Thyroid gland (tissue), 4 donors: ENCODE measurements at regions not wholly inside any gene's neighbourhood (a gene's known extent, or its start where the extent isn't known, plus 50 kb on each side); places are given as distances from the start of the nearest gene placed in this dataset.
A peak's percentile ranks its signal among the peaks of the same experiment; 100 is the strongest.

Source experiments
- DNase-seq, 2 donors: peaks; one replicate each; pipeline ENCODE4 v3.0.0-alpha.2; 2019
- H3K27ac ChIP-seq, 3 donors: fragments of 200-600 bp; sonication (generic); 1 replicate in 2 of 3; 2 replicates in 1 of 3; pipeline ENCODE4 v1.5.1; 2016 to 2019; ENCODE audit warnings: mild to moderate bottlenecking in 1 of 3, moderate library complexity in 1 of 3
- H3K27me3 ChIP-seq: fragments of 200-600 bp; sonication (generic); one replicate; pipeline ENCODE4 v1.5.1; 2019
- H3K36me3 ChIP-seq, 2 donors: fragments of 200-600 bp; sonication (generic); one replicate each; pipeline ENCODE4 v1.5.1; 2016 to 2019
- H3K4me1 ChIP-seq, 2 donors: fragments of 200-600 bp; sonication (generic); one replicate each; pipeline ENCODE4 v1.5.1; 2017 to 2019
- H3K4me3 ChIP-seq, 3 donors: fragments of 200-600 bp; sonication (generic); replicated peaks in 1 of 3; 1 replicate in 2 of 3; 2 replicates in 1 of 3; pipeline ENCODE4 v1.5.1; 2016; ENCODE audit warnings: mild to moderate bottlenecking in 1 of 3
- H3K9me3 ChIP-seq: fragments of 200-600 bp; sonication (generic); one replicate; pipeline ENCODE4 v1.5.1; 2017
- POLR2A ChIP-seq, 2 donors: fragments of 450-650 bp; IDR thresholded peaks; one replicate each; pipeline ENCODE4 v1.6.1; 2017; ENCODE audit warnings: antibody characterized with exemption in 2 of 2, mild to moderate bottlenecking in 2 of 2, moderate library complexity in 1 of 2
- WGBS, 2 donors: methylation state at CpG; one replicate each; pipeline ENCODE4 v1.1.5; 2017; 5-methylcytosine and 5-hydroxymethylcytosine counted together
- intact Hi-C: fragments of 100-400 bp; cut with DNase I; formaldehyde crosslinking; loops from one replicate; pipeline ENCODE4 v1.15.1; 2023
- TF ChIP-seq, protein P1 (sequence below), 6 experiments: fragments of 200-600 bp in 3 of 6; fragments of 450-650 bp in 3 of 6; sonication (generic) in 3 of 6; IDR thresholded peaks; one replicate each; pipeline ENCODE4 v1.5.1; 2016 to 2019; ENCODE audit warnings: antibody characterized with exemption in 6 of 6, mild to moderate bottlenecking in 2 of 6, inconsistent platforms in 1 of 6, moderate library complexity in 1 of 6

DNA sequence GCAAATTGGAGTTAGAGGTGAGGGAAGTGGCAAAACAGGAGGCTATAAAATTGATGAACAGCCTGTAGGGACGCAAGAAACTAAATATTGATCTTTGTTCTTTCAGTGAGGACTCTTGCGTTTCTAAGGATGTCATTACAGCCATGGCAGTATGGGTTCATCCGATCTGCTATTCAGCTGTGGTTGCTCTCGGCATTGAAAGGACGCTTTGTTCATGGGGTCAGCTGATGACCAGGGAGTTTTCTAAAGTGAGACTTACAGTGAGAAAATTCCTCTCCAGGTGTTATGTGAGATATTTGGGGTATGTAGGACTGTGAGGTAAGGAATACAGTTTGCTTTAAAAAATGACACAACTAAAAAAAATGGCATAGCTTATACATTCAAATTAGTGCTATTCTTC is 52.7 kb upstream of the PELI1 start:
- no peak for DNase-seq
- TF ChIP-seq POLR2A (IDR thresholded peaks at IDR 0.05) = no peak
- TF ChIP-seq, protein P1, sequence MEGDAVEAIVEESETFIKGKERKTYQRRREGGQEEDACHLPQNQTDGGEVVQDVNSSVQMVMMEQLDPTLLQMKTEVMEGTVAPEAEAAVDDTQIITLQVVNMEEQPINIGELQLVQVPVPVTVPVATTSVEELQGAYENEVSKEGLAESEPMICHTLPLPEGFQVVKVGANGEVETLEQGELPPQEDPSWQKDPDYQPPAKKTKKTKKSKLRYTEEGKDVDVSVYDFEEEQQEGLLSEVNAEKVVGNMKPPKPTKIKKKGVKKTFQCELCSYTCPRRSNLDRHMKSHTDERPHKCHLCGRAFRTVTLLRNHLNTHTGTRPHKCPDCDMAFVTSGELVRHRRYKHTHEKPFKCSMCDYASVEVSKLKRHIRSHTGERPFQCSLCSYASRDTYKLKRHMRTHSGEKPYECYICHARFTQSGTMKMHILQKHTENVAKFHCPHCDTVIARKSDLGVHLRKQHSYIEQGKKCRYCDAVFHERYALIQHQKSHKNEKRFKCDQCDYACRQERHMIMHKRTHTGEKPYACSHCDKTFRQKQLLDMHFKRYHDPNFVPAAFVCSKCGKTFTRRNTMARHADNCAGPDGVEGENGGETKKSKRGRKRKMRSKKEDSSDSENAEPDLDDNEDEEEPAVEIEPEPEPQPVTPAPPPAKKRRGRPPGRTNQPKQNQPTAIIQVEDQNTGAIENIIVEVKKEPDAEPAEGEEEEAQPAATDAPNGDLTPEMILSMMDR (IDR thresholded peaks at IDR 0.05) = no peak
- intact Hi-C loops = no loop called here
- no peak overlapping the region for H3K27ac ChIP-seq
- no peaks in the 10 kb centered on the region for H3K36me3 ChIP-seq
- no peak overlapping the region for H3K4me3 ChIP-seq
- H3K9me3 ChIP-seq = no peaks in the 10 kb centered on the region
- H3K4me1 ChIP-seq = peaks cover 0 to 4% of the 10 kb centered on the region in 2 donors
- 84 to 88% methylated on average over 5 of the region's 5 CpGs for WGBS, 2 donors
- H3K27me3 ChIP-seq = no peaks in the 10 kb centered on the region

DNA sequence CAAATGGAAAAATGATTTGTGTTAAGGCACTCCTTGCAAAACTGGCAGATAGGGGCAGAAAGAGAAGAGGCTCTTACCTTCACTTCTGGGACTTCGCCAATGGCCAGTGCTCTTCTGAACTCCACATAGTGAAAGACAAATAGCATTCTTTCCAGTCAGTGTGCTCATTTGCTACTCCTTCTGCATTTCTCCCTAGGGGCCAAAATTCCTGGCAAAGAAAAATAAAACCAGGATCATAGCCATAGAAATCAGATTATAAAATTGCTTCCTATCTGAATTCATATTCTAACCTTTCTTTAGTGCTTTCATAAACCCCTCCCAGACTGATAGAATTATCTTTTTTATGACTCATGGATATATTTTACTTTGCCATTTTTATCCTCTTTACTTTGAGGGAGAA is 56.9 kb upstream of the PELI1 start:
- 68 to 71% methylated on average over 1 of the region's 1 CpG for WGBS, 2 donors
- Histone ChIP-seq H3K27ac (no peak overlapping the region), H3K9me3 (no peaks in the 10 kb centered on the region), H3K4me1 (peaks cover 0 to 16% of the 10 kb centered on the region in 2 donors), H3K4me3 (no peak overlapping the region), H3K36me3 (no peaks in the 10 kb centered on the region), H3K27me3 (no peaks in the 10 kb centered on the region)
- no peak for TF ChIP-seq POLR2A (IDR thresholded peaks at IDR 0.05)
- TF ChIP-seq, protein P1 (IDR thresholded peaks at IDR 0.05) = no peak
- peak in 1 of 2 donors; percentile 13 for DNase-seq
- intact Hi-C loops = no loop called here

DNA sequence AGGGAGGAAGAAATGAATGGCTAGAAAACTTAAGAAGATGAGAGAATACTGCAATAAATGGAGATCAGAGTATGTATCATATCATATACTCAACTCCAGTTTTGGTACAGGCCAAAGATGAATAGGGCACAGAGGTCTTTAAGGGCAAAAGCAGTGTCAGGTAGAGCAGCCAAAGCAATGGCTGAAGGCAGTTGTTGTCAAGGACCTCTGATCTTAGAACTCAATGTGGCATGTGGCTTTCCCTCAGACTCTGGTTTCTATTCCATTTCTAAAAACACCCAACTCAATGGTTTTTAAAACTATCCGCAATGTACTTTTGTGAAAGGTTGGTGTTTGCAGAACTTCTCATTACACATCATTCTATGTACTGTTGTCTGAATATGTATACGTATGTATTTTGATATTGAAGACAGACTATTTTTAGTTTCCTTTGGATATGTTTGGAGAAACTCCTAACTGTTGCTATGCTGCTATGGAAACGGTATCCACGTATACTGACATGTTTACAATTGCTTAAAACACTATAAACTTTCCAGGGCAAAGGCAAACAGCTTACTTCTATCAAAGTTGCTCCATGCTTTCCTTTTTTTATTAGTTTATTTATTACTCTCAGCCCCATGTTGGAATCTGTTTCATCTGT is 58.1 kb upstream of the PELI1 start:
- Histone ChIP-seq H3K27me3 (no peaks in the 10 kb centered on the region), H3K4me1 (peaks cover 0 to 16% of the 10 kb centered on the region in 2 donors), H3K9me3 (no peaks in the 10 kb centered on the region), H3K27ac (no peak overlapping the region), H3K36me3 (no peaks in the 10 kb centered on the region), H3K4me3 (no peak overlapping the region)
- WGBS, 2 donors = 65 to 75% methylated on average over 4 of the region's 4 CpGs
- no peak for DNase-seq
- TF ChIP-seq, protein P1 (IDR thresholded peaks at IDR 0.05) = no peak
- no peak for TF ChIP-seq POLR2A (IDR thresholded peaks at IDR 0.05)
- intact Hi-C loops = no loop called here

DNA sequence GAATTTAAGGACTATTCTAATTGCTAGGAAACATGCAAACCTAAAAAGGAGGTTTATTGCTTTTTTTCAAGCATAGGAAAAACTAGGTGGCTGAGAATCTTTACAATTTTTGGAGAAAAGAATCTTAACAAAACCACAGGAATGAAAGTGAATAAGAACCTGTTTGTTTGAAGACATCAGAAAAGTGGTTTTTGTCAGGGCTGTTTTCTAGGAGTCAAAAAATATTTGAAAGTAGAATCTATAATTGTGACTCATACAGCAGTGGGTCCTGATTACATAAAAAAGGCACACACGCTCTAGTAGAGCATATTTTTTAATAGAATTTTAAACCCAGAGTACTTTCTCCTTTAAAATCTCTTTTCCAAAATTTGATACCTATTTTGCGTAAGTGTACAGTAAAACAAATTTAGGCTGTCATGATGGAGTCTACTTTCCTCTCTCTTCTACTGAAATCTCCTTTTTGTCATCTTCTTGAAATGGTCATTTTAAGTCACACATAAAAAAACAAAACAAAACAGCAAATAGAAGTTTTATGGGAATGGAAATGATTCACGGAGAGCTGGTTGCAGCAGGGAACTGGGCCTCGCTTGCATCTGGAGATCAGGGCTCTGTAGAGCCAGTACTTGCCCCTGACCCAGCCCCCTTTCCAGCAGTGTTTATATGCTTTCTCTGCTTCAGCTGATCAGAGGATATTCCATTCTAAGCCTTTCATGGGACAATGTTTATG is 59.1 kb upstream of the PELI1 start:
- WGBS, 2 donors = 76 to 85% methylated on average over 4 of the region's 4 CpGs
- Histone ChIP-seq H3K36me3 (no peaks in the 10 kb centered on the region), H3K4me3 (no peak overlapping the region), H3K4me1 (peaks cover 0 to 16% of the 10 kb centered on the region in 2 donors), H3K27me3 (no peaks in the 10 kb centered on the region), H3K9me3 (no peaks in the 10 kb centered on the region), H3K27ac (peak overlapping the region in 1 of 3 donors; percentile 10)
- DNase-seq = no peak
- intact Hi-C loops = no loop called here
- TF ChIP-seq, protein P1 (IDR thresholded peaks at IDR 0.05) = no peak
- no peak for TF ChIP-seq POLR2A (IDR thresholded peaks at IDR 0.05)
